GM19463 (cell line): ENCODE measurements at regions not wholly inside any gene's neighbourhood (a gene's known extent, or its start where the extent isn't known, plus 50 kb on each side); places are given as distances from the start of the nearest gene placed in this dataset.
A peak's percentile ranks its signal among the peaks of the same experiment; 100 is the strongest.

Source experiments
- ATAC-seq: cut with Tn5 transposase; IDR thresholded peaks from one replicate; pipeline ENCODE4 v1.9.1; 2021; ENCODE audit warnings: mild to moderate bottlenecking, moderate library complexity; ENCODE audit not compliant: unreplicated experiment

DNA sequence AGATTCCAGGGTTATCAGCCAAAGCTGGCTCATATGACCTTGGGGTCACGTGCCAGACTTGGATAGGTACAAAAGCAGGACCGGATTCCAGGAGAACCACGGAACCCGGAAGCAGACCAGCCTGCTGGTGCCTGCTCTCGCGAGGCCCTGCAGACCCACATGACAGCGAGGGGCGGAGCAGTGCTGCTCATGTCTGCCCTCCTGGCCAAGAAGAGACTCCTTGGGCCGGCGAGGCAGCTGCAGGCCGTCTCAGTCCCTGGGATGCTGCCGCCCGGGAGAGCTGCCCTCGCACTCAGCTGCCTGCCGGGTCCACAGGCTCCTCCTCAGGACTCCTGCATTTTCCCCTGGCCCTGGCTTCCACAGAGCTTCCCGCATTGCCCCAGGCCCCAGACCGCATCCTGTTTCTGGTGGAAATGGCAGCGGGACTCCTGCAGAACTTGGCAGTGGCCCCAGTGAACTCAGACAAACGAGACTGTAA is 739.5 kb downstream of the SOCS6 start:
- no peak for ATAC-seq

DNA sequence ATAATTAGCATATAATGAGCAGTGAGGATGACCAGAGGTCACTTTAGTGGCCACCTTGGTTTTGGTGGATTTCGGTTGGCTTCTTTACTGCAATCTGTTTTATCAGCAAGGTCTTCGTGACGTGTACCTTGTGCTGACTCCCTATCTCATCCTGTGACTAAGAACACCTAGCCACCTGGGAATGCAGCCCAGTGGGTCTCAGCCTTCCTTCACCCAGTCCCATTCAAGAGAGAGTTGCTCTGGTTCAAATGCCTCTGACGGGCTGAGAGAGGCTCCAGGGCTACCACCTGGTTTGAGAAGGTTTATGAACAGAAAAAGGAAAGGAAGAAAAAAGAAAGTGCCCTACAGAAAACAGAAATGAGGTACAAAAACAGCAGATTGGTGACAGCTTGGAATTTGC is 738.7 kb downstream of the SOCS6 start:
- no peak for ATAC-seq

GRCh38 chr18:71025505-71026225 is 736.8 kb downstream of the SOCS6 start:
- ATAC-seq, result no peak

- ATAC-seq, result no peak
These were observed 733.5 kb downstream of the SOCS6 start for GRCh38 chr18:71022389-71022788.

DNA sequence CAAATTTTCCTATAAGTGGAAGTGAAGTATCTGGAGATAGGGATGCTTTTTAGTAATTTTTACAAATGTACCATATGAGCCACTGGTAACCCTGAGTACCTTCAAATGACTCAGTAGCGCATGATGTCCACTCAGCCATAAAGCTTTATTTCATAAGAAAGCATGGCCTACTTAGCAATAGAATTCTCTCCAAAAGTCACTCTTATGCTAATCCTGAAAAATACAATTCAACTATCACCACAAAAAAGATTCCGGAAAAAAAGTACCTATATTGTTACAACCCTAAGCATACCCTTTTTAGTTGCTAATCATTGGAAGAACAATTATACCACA is 732.2 kb downstream of the SOCS6 start:
- no peak for ATAC-seq

- no peak for ATAC-seq
These were observed 731.6 kb downstream of the SOCS6 start for GRCh38 chr18:71020342-71021029.

DNA sequence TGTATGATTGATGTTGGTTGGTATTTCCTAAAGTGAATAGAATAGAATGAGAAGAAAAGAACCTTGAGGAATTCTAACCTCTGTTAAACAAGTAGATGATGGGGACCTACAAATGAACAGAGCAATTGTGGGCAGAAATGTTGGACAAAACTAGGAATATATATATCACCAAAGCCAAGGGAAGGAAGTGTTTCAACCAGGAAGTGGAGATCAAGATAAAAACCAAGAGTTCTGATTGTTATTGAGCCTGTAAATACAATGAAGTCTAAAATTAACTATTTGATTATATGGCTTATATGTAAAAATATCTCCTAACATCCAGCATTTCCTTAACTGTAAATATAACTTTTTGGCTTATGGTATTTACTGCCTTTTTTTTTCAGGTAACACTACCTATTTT is 730.0 kb downstream of the SOCS6 start:
- ATAC-seq, result no peak

DNA sequence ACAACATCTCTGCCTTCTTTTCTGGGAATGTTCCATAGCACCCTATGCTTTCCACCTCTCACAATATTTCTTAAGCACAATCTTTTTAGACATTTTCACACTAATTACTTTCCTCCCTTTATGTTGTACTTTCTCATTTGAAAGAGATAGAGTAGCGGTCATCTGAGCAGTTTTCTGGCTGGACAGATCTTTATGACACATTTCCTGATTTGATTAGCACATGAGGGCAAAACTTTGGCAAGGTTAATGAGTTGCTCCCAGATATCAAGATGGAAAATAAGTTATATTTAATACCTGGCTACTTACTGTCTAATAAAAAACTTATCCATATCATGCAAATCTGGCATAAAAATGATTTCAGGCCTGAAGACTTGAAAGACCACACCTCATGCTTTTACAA is 723.9 kb downstream of the SOCS6 start:
- no peak for ATAC-seq

- peak; percentile 79 for ATAC-seq
These were observed 722.5 kb downstream of the SOCS6 start for GRCh38 chr18:71011389-71011788.

DNA sequence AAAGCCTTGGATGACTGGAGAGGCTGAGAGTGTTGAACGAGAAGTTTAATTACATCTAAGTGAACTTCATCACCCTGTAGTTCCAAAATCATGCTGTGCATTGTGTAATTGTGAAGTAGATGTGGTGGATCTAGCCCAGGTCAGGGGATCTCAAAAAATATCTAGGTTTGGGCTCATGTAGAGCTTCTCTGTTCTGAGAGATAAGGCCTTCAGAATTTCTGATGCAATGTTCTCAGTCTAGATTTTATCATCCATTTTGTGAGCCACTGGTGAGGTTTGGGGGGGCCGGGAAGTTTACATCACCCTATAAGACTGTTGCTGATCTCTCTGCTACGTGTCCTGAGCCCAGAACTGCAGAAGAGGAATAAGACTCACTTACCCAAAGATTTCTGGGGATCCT is 719.4 kb downstream of the SOCS6 start:
- no peak for ATAC-seq

DNA sequence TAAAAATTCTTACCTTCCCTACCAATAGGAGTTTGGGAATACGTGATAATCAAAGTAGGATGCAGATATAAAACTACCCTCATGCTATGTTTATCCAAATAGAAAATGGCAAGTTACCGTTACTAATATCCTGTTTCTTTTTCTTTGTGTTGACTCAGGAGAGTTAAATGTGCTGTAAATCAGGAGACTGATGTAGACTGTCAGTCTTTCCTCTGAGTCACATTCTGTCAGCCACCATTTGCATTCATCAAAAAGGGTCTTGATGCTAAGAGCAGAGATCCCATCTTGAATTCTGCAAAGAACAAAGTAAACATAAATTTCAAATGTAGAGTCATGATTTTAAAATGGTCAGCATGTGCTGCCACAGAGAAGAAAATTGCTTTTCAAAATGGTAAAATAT is 712.8 kb downstream of the SOCS6 start:
- no peak for ATAC-seq

- ATAC-seq, result no peak
These were observed 709.6 kb downstream of the SOCS6 start for GRCh38 chr18:70998490-70998889.

- no peak for ATAC-seq
These were observed 705.3 kb downstream of the SOCS6 start for GRCh38 chr18:70994116-70994515.

DNA sequence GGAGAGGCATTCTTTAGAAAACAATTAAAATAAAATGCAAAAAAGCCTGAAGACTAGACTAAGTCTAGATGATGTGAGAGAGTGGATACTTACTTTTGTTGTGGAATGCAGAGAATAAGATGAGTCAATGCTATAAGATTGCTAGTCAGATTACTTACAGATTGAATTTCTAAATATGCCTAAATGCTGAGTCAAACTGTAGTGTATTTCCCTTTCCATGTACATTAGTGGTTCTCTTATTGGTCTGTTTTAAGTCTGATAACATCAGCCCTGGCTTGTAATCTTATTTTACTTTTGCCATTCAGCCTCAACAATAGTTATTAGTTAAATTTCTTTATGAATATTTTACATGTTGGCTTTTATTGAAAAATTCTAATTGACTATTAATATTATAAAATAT is 702.7 kb downstream of the SOCS6 start:
- no peak for ATAC-seq

DNA sequence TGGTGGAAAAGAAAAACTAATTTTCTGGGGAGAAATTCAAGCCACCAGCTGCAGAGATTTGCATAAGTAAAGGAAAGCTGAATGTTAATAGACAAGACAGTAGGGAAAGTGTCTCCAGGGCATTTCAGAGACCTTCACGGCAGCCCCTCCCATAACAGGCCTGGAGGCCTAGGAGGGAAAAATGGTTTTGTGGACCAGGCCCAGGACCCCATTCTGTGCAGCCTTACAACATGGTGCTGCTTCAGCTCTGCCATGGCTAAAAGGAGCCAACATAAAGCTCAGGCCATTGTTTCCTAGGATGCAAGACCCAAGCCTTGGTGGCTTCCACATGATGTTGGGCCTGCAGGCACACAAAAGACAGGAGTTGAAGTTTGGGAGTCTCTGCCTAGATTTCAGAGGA is 697.1 kb downstream of the SOCS6 start:
- no peak for ATAC-seq

DNA sequence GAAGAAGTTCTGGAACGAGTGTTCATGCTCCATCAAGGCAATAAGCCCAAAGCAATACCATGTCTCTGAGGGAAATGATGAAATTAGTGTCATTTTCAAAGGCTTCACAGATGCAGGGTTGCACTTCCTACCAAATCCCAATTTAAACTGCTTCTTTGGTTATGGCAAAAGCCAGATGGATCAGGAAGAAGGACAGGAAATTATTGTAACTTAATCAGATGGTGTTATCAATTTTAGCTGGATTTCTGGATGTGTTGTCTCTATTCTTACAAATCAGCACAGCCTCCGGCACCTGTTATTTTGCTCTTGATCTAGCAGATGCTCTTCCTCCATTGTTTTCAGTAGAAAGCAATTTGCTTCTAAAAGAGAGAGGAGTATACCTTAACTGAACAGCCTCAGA is 693.4 kb downstream of the SOCS6 start:
- no peak for ATAC-seq

DNA sequence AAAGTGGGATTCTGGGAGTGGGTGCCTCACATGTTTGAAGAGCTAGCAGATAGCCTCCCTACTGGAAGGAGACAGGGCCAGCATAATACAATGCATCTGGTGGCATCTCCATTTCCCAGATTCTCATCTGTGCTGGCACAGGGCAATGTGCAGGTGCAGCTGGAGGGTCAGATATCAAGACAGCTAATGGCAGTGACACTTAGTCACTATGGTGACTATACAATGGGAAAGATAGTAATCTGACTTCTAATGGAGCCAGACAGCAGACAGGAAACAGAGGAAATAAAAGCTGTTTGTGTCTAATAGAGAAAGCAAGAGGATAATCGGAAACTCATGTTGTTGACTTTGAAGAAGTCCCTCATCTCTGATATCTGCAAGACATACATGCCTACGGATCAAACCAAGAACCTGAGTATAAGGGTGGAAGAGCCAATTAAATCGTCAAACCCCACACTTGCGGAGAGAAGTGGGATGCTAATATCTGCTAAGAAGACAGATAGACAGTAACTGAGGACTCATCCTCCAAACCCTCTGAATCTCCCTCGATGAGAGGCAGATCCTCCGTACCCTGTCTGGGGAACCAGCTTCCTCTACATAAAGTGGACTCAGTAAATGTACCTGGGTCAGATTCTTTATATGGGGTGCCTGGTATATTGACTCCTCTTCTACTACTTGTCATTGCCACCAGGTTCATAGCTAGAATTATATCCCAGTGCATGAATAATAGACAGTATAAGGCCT is 692.7 kb downstream of the SOCS6 start:
- no peak for ATAC-seq

DNA sequence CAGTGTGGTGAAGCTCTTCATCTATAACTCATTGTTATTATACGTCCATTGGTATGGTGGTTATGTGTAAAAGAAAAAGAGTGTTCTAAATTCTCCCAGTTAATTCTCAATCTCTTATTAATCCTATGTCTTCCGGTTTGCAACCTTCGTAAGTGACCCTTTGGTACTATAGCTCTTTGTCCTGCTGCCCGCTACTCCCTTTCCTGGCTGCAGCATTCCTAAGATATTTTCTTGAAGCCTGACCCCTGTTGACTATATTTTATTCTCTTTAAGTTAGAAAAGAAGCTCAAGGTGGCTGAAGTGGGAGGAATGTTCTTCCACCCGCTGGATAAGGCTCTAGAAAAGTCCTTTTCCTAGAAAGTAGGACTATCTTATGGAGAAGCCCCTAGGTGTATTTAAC is 684.8 kb downstream of the SOCS6 start:
- ATAC-seq, result no peak

GRCh38 chr18:70966419-70966818 is 677.6 kb downstream of the SOCS6 start:
- no peak for ATAC-seq

GRCh38 chr18:70961939-70962338 is 673.1 kb downstream of the SOCS6 start:
- ATAC-seq, result no peak

- ATAC-seq, result no peak
These were observed 667.7 kb downstream of the SOCS6 start for GRCh38 chr18:70956554-70956953.

- ATAC-seq, result no peak
These were observed 647.3 kb downstream of the SOCS6 start for GRCh38 chr18:70936160-70936559.
